ENCODE measurements at regions not wholly inside any gene's neighbourhood (a gene's known extent, or its start where the extent isn't known, plus 50 kb on each side); places are given as distances from the start of the nearest gene placed in this dataset.

GRCh38 chr6:14795451-14795850 is 450.4 kb upstream of the JARID2 start:
- TF ChIP-seq YY1 (tag by site-specific recombination; IDR thresholded peaks at IDR 0.05): no peak
- TF ChIP-seq CTCF (tag by site-specific recombination; IDR thresholded peaks at IDR 0.05): no peak
- TF ChIP-seq ZNF600 (tag by site-specific recombination; IDR thresholded peaks at IDR 0.05): no peak
- TF ChIP-seq ZNF549 (tag by site-specific recombination; IDR thresholded peaks at IDR 0.05): no peak
- TF ChIP-seq ZNF580 (tag by site-specific recombination; IDR thresholded peaks at IDR 0.05): no peak
- no peak for TF ChIP-seq ZNF639 (tag by site-specific recombination; IDR thresholded peaks at IDR 0.05)
- no peak for TF ChIP-seq ZNF391 (tag by site-specific recombination; IDR thresholded peaks at IDR 0.05; ENCODE audit: borderline replicate concordance, low read depth)
